LNCaP clone FGC (cell line): ENCODE measurements at regions not wholly inside any gene's neighbourhood (a gene's known extent, or its start where the extent isn't known, plus 50 kb on each side); places are given as distances from the start of the nearest gene placed in this dataset.

ENCODE experiments used
- DNase-seq: peaks from one replicate; pipeline ENCODE4 v3.0.0-alpha.2; 2011; ENCODE audit warnings: low read depth
- H3K4me3 ChIP-seq: 2 replicates; pipeline ENCODE4 v1.5.1; 2011; ENCODE audit warnings: mild to moderate bottlenecking, low read depth, low read length, control low read depth
- TF ChIP-seq, protein P1 (sequence below): IDR thresholded peaks from 2 replicates; pipeline ENCODE4 v1.5.1; 2012; ENCODE audit warnings: mild to moderate bottlenecking; ENCODE audit not compliant: control insufficient read depth, insufficient read depth; ENCODE audit errors: extremely low read depth

DNA sequence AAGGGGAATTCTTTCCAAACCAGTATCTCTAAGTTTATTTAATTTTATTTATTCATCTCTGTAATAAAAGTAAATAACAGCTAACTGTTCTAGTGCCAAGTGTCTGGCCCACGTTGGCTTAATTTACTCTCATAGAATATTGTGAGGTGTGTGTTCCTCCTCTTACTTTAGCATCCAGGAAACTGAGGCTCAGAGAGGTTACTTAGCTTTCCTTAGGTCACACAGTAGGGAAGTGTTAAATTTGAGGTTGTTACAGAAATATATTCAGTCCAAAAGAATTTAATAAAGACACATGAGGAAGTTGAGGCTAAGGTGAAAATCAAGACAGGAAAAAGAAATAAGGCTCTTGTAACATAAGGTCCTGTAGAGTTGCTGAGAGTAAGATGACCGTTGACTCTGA, 84.4 kb upstream of the MRPS22 start:
- H3K4me3 ChIP-seq, result no peak overlapping the region
- no peak for DNase-seq
- TF ChIP-seq, protein P1, sequence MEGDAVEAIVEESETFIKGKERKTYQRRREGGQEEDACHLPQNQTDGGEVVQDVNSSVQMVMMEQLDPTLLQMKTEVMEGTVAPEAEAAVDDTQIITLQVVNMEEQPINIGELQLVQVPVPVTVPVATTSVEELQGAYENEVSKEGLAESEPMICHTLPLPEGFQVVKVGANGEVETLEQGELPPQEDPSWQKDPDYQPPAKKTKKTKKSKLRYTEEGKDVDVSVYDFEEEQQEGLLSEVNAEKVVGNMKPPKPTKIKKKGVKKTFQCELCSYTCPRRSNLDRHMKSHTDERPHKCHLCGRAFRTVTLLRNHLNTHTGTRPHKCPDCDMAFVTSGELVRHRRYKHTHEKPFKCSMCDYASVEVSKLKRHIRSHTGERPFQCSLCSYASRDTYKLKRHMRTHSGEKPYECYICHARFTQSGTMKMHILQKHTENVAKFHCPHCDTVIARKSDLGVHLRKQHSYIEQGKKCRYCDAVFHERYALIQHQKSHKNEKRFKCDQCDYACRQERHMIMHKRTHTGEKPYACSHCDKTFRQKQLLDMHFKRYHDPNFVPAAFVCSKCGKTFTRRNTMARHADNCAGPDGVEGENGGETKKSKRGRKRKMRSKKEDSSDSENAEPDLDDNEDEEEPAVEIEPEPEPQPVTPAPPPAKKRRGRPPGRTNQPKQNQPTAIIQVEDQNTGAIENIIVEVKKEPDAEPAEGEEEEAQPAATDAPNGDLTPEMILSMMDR, result no peak

DNA sequence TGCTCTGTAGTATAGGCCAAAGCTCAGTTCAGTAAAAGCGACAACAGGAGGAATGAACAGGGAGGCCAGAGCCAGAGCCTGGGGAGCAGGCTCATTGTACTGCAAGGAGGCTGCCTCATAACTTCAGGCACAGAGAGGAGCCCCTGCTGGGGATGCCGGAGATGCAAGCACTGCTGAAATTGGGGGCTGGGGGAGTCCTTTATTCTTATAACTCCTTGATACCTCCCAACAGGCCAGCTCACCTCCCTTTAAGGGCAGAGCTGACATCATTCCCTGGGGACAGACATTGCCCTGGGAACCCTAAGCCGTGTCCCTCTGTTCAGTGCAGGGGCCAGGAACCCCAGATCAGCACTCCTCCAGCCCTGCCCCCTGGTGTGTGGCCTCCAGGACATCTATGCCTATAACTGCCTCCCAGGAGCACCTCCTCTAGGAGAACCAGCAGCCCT, 83.8 kb upstream of the MRPS22 start:
- DNase-seq, result no peak
- TF ChIP-seq, protein P1, result no peak
- H3K4me3 ChIP-seq, result no peak overlapping the region

DNA sequence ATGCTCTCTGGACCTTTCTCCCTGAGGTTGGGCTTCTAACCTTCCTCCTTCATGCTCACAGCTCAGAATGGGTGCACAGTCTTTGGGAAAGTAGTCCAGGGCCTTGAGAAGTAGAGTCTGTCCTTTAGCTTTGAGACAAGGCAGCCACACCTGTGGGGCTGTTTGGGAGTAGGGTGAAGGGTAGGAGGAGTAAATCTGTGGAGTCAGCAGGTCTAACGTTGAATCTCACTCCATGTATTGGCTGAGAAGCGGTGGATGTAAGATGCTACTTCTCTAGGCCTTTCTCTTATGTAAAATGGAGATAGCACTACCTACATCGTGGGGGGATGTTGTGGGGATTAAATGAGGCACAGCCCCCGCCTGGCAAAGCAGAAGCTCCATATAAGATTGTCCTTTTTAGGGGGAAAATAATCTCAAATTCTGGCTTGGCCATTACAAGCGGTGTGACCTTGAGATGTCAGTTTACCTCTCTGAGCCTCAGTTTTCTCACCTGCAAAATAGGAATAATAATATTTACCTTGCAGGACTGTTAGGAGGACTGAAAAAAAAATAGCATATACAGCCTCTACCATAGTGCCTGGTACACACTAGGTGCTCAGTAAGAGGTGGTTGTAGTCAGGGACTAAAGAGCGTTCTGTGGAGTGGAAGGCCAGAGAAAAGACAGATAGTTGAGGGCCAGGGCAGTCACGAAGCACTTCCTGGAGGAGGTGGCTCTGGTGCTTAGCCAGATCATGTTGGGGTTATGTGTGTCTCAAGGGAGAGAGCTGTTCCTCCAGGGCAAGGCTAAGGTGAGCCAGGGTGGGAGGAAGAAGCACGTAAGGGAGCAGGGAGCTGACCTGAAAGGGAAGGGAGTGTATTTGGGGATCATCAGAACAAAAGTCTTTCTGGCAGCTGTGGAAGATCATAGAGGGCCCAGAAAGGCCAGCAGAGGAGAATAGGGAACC, 82.8 kb upstream of the MRPS22 start:
- no peak overlapping the region for H3K4me3 ChIP-seq
- TF ChIP-seq, protein P1, result no peak
- DNase-seq, result no peak

DNA sequence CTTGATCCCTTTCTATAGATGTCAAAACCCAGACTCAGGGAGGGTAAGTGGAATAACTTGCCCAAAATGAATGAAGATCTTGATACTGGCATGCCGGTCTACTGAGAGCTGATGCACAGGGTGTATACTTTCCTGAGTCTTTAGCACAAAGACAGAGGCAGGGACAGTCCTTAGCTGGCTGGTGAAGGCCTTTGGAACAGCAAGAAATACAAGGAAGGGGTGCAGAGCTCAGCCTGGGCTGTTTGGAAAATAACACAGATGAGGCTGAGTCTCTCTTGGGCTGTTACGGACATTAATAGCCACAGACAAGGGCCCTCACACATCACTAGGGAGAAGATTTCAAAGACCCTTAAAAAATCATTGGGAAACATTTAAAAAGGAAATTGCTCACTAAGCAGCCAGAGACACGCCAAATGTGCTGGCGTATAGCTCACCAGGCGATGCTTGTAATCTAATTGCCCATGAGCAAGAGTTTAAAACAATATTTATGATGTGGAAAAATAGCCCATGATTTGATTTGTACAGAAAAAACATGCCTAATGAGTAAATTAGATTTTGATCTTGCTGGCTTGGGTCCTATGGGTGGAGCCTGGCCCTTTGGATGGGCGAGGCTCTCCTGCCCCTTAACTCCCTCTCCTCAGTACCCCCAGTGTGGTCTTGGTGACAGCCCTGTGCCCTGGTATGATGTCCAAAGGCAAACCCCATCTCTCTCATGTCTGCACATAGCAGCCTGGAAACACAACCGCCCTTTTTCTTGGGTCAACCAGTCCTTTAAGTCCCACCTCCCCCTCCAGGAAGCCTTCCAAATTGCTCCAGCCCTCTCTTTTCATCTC, 81.8 kb upstream of the MRPS22 start:
- H3K4me3 ChIP-seq, result no peak overlapping the region
- DNase-seq, result no peak
- TF ChIP-seq, protein P1, result no peak

DNA sequence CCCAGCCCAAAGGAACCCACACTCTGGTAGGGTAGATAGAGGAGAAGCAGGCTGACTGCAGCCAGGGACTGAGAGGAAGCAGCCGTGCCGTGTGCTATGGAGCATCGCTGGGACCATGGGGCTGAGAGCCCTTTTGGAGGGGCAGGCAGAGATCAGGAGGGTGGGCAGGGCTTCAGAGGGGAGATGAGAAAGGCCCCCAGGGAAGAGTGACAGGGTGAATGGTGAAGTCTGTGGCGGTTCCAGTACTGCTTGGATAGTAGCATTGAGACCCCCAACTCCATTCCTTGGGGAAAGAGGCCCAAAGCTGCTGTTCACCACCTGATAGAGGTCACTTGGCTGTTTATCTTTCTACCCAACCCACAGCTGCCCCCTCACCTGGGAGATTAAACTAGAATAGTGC, 80.0 kb upstream of the MRPS22 start:
- TF ChIP-seq, protein P1, result no peak
- H3K4me3 ChIP-seq, result no peak overlapping the region
- no peak for DNase-seq

DNA sequence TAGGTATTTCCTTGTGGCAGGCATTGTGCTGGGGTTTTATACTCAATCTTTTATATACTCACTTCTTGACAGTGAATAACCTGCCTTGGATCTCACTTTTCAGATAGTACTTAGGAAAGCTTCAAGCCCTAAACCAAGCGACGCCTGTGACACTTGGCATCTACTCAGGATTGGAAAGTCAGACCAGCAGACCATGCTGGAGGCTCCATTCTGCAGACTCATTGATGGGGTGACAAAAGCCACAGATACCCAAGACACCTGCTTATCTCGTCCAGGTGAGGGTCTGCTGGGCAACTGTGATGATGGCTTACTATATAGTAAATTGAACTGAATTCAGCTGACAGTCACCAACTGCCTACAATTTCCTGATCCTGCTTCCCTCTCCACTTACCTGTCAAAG, 79.4 kb upstream of the MRPS22 start:
- TF ChIP-seq, protein P1, result no peak
- DNase-seq, result no peak

More for the DNA sequence above, 79.4 kb upstream of the MRPS22 start:
- no peak overlapping the region for H3K4me3 ChIP-seq
